GM12878 (cell line): ENCODE measurements at regions not wholly inside any gene's neighbourhood (a gene's known extent, or its start where the extent isn't known, plus 50 kb on each side); places are given as distances from the start of the nearest gene placed in this dataset.

ENCODE experiments used
- ATAC-seq: fragments of 200-7000 bp; cut with Tn5 transposase; 3 replicates; pipeline ENCODE4 v1.9.1; 2020; ENCODE audit warnings: mild to moderate bottlenecking, moderate library complexity
- BruUV-seq: library from RNA; stranded (reverse); fragments of 400-500 nt; replicated peaks from 2 replicates; lab custom pipeline; 2021; lab: Mats Ljungman, UMichigan
- CTCF ChIA-PET: fragments of 300-600 bp; sonication (Branson Sonifier 250); formaldehyde crosslinking; extraction: SDS; loops from one replicate; lab custom pipeline; 2021; ENCODE audit warnings: inconsistent platforms; lab: Yijun Ruan, JAX
- POLR2A ChIA-PET: fragments of 350-600 bp; formaldehyde crosslinking; extraction: SDS; loops from one replicate; lab custom pipeline; 2021; ENCODE audit warnings: inconsistent platforms; lab: Charles Lee
- RAD21 ChIA-PET: fragments of 300-600 bp; sonication (Branson Sonifier 250); formaldehyde crosslinking; loops from one replicate; lab custom pipeline; 2023; ENCODE audit warnings: antibody characterized with exemption; ENCODE audit not compliant: unreplicated experiment; lab: Charles Lee
- SMC1A ChIA-PET: fragments of 300-600 bp; sonication (Branson Sonifier 250); formaldehyde crosslinking; loops from one replicate; lab custom pipeline; 2023; ENCODE audit not compliant: unreplicated experiment, uncharacterized antibody; lab: Charles Lee
- DNase-seq: peaks from one replicate; pipeline ENCODE4 v3.0.0-alpha.2; 2011; ENCODE audit warnings: low read depth, low spot score
- FAIRE-seq: peaks from 3 replicates; lab custom pipeline; 2011; peaks lifted over from hg19 to GRCh38; lab: Jason Lieb, UNC
- H2AFZ ChIP-seq: 2 replicates; pipeline ENCODE4 v1.6.0; 2011; ENCODE audit warnings: low read depth, low read length, control low read depth; ENCODE audit not compliant: control insufficient read depth
- H3K27ac ChIP-seq: 2 replicates; pipeline ENCODE4 v1.5.1; 2011; ENCODE audit warnings: control low read depth; ENCODE audit not compliant: control insufficient read depth, insufficient read depth
- H3K27me3 ChIP-seq, 2 experiments: replicated peaks in 1 of 2; 2 replicates each; pipeline versions ENCODE4 v1.6.0 to v1.6.1; 2011; ENCODE audit warnings: low read length in 1 of 2; ENCODE audit not compliant: control insufficient read depth in 2 of 2, insufficient read depth in 2 of 2
- H3K36me3 ChIP-seq, 2 experiments: 2 replicates each; pipeline ENCODE4 v1.5.1; 2011; ENCODE audit warnings: low read length in 1 of 2; ENCODE audit not compliant: control insufficient read depth in 2 of 2, insufficient read depth in 2 of 2
- H3K4me1 ChIP-seq: 2 replicates; pipeline ENCODE4 v1.6.1; 2011; ENCODE audit warnings: mild to moderate bottlenecking, low read length, moderate library complexity, mixed read lengths; ENCODE audit not compliant: control insufficient read depth, insufficient read depth
- H3K4me2 ChIP-seq: 2 replicates; pipeline ENCODE4 v1.6.0; 2011; ENCODE audit warnings: control low read depth; ENCODE audit not compliant: control insufficient read depth, insufficient read depth
- H3K4me3 ChIP-seq: fragments of 200-600 bp; sonication (generic); 2 replicates; pipeline ENCODE4 v1.5.1; 2016
- H3K79me2 ChIP-seq: 2 replicates; pipeline ENCODE4 v1.6.0; 2011; ENCODE audit warnings: low read length; ENCODE audit not compliant: control insufficient read depth, insufficient read depth
- H3K9ac ChIP-seq: 2 replicates; pipeline ENCODE4 v1.8.0; 2011; ENCODE audit warnings: low read length, control low read depth, mixed read lengths; ENCODE audit not compliant: control insufficient read depth, insufficient read depth
- H3K9me3 ChIP-seq: replicated peaks from 3 replicates; pipeline ENCODE4 v1.5.1; 2011; ENCODE audit warnings: mild to moderate bottlenecking, low read length; ENCODE audit not compliant: control insufficient read depth, insufficient read depth
- H4K20me1 ChIP-seq: 2 replicates; pipeline ENCODE4 v1.6.0; 2011; ENCODE audit not compliant: control insufficient read depth, insufficient read depth
- HDAC2 ChIP-seq: fragments of 200-600 bp; sonication (generic); IDR thresholded peaks from 2 replicates; pipeline ENCODE4 v1.6.1; 2017
- KDM1A ChIP-seq: fragments of 200-600 bp; sonication (generic); IDR thresholded peaks from 2 replicates; pipeline ENCODE4 v1.6.1; 2016; ENCODE audit warnings: borderline replicate concordance
- NFIC ChIP-seq: IDR thresholded peaks from 2 replicates; pipeline ENCODE4 v1.6.1; 2012; ENCODE audit warnings: low read depth, mild to moderate bottlenecking, inconsistent platforms, low read length, moderate library complexity
- SIN3A ChIP-seq: IDR thresholded peaks from 2 replicates; pipeline ENCODE4 v1.6.1; 2012; ENCODE audit warnings: low read depth, low read length, improper control_type of control experiment
- SMAD5 ChIP-seq: IDR thresholded peaks from 2 replicates; pipeline ENCODE4 v1.6.1; 2016; ENCODE audit warnings: antibody characterized with exemption, low read depth
- TARDBP ChIP-seq: IDR thresholded peaks from 2 replicates; pipeline ENCODE4 v1.6.1; 2016; ENCODE audit warnings: borderline replicate concordance
- TCF3 ChIP-seq: IDR thresholded peaks from 2 replicates; pipeline ENCODE4 v1.6.1; 2012; ENCODE audit warnings: low read depth, mild to moderate bottlenecking, low read length, borderline replicate concordance; ENCODE audit not compliant: insufficient read depth
- TCF7 ChIP-seq: IDR thresholded peaks from 2 replicates; pipeline ENCODE4 v1.6.1; 2014; ENCODE audit warnings: antibody characterized with exemption, borderline replicate concordance
- YY1 ChIP-seq: IDR thresholded peaks from 2 replicates; pipeline ENCODE4 v1.6.1; 2011; ENCODE audit warnings: low read depth, mild to moderate bottlenecking, low read length
- WGBS: methylation state at CpG from one replicate; pipeline ENCODE4 v1.1.6; 2016; ENCODE audit warnings: low lambda C conversion rate; ENCODE audit not compliant: insufficient replicate concordance, insufficient coverage; ENCODE audit errors: missing lambda C conversion rate; 5-methylcytosine and 5-hydroxymethylcytosine counted together
- in situ Hi-C: fragments of 300-500 bp; cut with MboI; formaldehyde crosslinking; loops from 9 replicates; pipeline ENCODE4 v1.14.3; 2018; ENCODE audit warnings: mixed read lengths
- intact Hi-C: fragments of 100-400 bp; cut with micrococcal nuclease; formaldehyde crosslinking; loops from one replicate; pipeline ENCODE4 v1.14.2; 2022; ENCODE audit not compliant: unreplicated experiment
- TF ChIP-seq, protein P1 (sequence below): IDR thresholded peaks from 2 replicates; pipeline ENCODE4 v1.6.1; 2012; ENCODE audit warnings: improper control_type of control experiment, low read depth, low read length; ENCODE audit not compliant: insufficient replicate concordance
- TF ChIP-seq, protein P2 (sequence below): fragments of 450-650 bp; IDR thresholded peaks from 2 replicates; pipeline ENCODE4 v1.6.1; 2018; ENCODE audit warnings: borderline replicate concordance, mild to moderate bottlenecking; ENCODE audit not compliant: partially characterized antibody

DNA sequence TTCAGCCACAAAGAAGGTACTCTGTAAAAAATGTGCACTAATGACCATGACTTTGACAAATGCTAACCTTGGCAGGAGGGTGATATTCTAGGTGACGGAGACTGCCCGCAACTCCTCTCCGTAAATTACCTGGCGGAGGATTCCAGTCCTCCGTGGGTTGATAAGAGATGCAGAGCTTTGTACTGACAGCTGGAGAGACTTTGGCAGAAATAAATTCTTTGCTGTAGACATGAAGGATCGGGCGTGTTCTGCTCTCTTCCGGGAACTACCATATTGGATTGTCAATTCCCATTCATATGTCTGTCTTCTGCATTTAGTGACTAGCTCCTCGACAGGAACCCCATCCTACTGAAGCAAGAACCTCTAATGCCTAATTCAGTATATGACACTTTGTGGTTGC, 158.3 kb upstream of the KAZN start:
- ChIA-PET RAD21 (no interaction called here), SMC1A (interaction anchor here (1.2 kb wide), 1 partner anchor 10 kb away, joined by 3 read pairs; no protein-coding TSS in a partner anchor), CTCF (interaction anchor here (1.0 kb wide), 1 partner anchor 37 kb away, joined by 3 read pairs; no protein-coding TSS in a partner anchor), POLR2A (no interaction called here)
- Histone ChIP-seq H2AFZ (no peak overlapping the region), H3K36me3 (no peaks in the 10 kb centered on the region), H3K4me2 (no peak overlapping the region), H3K9me3 (no peaks in the 10 kb centered on the region), H3K79me2 (no peaks in the 10 kb centered on the region), H3K27ac (no peak overlapping the region), H3K27me3 (no peaks in the 10 kb centered on the region), H3K4me3 (no peak overlapping the region), H3K4me1 (no peaks in the 10 kb centered on the region), H3K9ac (no peak overlapping the region), H4K20me1 (no peaks in the 10 kb centered on the region)
- in situ Hi-C loops (no loop called here), intact Hi-C loops (no loop called here)
- 69% methylated on average over 9 of the region's 9 CpGs for WGBS
- TF ChIP-seq KDM1A (no peak), TARDBP (no peak), SMAD5 (no peak), HDAC2 (no peak), YY1 (no peak), TCF3 (no peak), NFIC (no peak), TCF7 (no peak), SIN3A (no peak)
- TF ChIP-seq, protein P1, sequence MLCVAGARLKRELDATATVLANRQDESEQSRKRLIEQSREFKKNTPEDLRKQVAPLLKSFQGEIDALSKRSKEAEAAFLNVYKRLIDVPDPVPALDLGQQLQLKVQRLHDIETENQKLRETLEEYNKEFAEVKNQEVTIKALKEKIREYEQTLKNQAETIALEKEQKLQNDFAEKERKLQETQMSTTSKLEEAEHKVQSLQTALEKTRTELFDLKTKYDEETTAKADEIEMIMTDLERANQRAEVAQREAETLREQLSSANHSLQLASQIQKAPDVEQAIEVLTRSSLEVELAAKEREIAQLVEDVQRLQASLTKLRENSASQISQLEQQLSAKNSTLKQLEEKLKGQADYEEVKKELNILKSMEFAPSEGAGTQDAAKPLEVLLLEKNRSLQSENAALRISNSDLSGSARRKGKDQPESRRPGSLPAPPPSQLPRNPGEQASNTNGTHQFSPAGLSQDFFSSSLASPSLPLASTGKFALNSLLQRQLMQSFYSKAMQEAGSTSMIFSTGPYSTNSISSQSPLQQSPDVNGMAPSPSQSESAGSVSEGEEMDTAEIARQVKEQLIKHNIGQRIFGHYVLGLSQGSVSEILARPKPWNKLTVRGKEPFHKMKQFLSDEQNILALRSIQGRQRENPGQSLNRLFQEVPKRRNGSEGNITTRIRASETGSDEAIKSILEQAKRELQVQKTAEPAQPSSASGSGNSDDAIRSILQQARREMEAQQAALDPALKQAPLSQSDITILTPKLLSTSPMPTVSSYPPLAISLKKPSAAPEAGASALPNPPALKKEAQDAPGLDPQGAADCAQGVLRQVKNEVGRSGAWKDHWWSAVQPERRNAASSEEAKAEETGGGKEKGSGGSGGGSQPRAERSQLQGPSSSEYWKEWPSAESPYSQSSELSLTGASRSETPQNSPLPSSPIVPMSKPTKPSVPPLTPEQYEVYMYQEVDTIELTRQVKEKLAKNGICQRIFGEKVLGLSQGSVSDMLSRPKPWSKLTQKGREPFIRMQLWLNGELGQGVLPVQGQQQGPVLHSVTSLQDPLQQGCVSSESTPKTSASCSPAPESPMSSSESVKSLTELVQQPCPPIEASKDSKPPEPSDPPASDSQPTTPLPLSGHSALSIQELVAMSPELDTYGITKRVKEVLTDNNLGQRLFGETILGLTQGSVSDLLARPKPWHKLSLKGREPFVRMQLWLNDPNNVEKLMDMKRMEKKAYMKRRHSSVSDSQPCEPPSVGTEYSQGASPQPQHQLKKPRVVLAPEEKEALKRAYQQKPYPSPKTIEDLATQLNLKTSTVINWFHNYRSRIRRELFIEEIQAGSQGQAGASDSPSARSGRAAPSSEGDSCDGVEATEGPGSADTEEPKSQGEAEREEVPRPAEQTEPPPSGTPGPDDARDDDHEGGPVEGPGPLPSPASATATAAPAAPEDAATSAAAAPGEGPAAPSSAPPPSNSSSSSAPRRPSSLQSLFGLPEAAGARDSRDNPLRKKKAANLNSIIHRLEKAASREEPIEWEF = no peak
- TF ChIP-seq, protein P2, sequence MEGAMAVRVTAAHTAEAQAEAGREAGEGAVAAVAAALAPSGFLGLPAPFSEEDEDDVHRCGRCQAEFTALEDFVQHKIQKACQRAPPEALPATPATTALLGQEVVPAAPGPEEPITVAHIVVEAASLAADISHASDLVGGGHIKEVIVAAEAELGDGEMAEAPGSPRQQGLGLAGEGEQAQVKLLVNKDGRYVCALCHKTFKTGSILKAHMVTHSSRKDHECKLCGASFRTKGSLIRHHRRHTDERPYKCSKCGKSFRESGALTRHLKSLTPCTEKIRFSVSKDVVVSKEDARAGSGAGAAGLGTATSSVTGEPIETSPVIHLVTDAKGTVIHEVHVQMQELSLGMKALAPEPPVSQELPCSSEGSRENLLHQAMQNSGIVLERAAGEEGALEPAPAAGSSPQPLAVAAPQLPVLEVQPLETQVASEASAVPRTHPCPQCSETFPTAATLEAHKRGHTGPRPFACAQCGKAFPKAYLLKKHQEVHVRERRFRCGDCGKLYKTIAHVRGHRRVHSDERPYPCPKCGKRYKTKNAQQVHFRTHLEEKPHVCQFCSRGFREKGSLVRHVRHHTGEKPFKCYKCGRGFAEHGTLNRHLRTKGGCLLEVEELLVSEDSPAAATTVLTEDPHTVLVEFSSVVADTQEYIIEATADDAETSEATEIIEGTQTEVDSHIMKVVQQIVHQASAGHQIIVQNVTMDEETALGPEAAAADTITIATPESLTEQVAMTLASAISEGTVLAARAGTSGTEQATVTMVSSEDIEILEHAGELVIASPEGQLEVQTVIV = no peak
- ATAC-seq (no peak), DNase-seq (no peak), FAIRE-seq (no peak)
- no TSS peak for BruUV-seq
